ENCODE measurements at regions not wholly inside any gene's neighbourhood (a gene's known extent, or its start where the extent isn't known, plus 50 kb on each side); places are given as distances from the start of the nearest gene placed in this dataset.
A peak's percentile ranks its signal among the peaks of the same experiment; 100 is the strongest.

DNA sequence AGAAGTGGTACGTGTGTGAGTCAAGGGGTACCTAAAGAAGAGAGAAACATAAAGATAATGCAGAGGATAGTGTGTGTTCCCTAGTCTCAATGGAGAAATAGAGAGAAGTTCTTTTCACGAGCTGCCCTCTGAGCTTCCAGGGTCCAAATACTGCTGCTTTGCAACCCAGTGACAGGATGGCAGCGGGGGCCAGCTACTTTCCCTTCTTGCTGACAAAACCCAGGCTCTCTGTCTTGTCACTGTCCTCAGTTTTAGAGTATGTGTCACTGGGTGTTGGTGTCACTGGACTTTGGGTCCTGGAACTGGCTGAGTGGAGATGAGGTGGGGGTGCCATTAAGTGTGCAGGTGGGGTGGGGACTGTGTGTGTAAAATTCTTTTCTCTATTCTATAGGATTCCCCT, 265.6 kb downstream of the CDC5L start:
- Histone ChIP-seq H2BK12ac (ENCODE audit: low read length) (peak overlapping the region; percentile 51), H2BK120ac (ENCODE audit: insufficient read depth, low read length, poor library complexity) (no peak overlapping the region), H3K18ac (ENCODE audit: low read length) (no peak overlapping the region), H3K79me1 (ENCODE audit: low read length) (peaks cover 8% of the 10 kb centered on the region), H4K12ac (ENCODE audit: low read depth, low read length) (no peak overlapping the region), H3K9me3 (ENCODE audit: insufficient read depth, low read depth, low read length) (no peaks in the 10 kb centered on the region), H4K8ac (ENCODE audit: low read depth, low read length) (no peak overlapping the region), H3K4ac (ENCODE audit: low read depth, low read length) (no peak overlapping the region), H3K27me3 (ENCODE audit: insufficient read depth, low read length) (no peaks in the 10 kb centered on the region), H3K27ac (ENCODE audit: low read depth, low read length) (no peak overlapping the region), H3K9ac (ENCODE audit: low read length) (no peak overlapping the region), H3K79me2 (ENCODE audit: control insufficient read depth, insufficient read depth, low read length, poor library complexity) (no peaks in the 10 kb centered on the region), H4K91ac (ENCODE audit: low read depth, low read length) (peak overlapping the region; percentile 1), H3K4me3 (ENCODE audit: low read depth, low read length) (no peak overlapping the region), H3K4me1 (ENCODE audit: control insufficient read depth in 1 of 2, insufficient read depth in 2 of 2, low read length in 2 of 2) (peaks cover 21 to 34% of the 10 kb centered on the region in 2 experiments), H3K36me3 (ENCODE audit: control insufficient read depth in 1 of 2, insufficient read depth in 2 of 2, low read length in 2 of 2) (no peaks in the 10 kb centered on the region), H3K14ac (ENCODE audit: low read length) (no peak overlapping the region), H2BK5ac (ENCODE audit: low read depth, low read length, poor library complexity) (no peak overlapping the region), H3K23ac (ENCODE audit: low read length) (no peak overlapping the region), H2AK5ac (ENCODE audit: low read length) (no peak overlapping the region), H3K4me2 (ENCODE audit: low read length) (no peak overlapping the region), H2AFZ (ENCODE audit: insufficient read depth, low read length, poor library complexity) (no peak overlapping the region)
- DNase-seq: no peak
- WGBS (ENCODE audit: extremely low coverage, insufficient coverage, insufficient read length): no CpG with 5 or more reads among the region's 3 CpGs

DNA sequence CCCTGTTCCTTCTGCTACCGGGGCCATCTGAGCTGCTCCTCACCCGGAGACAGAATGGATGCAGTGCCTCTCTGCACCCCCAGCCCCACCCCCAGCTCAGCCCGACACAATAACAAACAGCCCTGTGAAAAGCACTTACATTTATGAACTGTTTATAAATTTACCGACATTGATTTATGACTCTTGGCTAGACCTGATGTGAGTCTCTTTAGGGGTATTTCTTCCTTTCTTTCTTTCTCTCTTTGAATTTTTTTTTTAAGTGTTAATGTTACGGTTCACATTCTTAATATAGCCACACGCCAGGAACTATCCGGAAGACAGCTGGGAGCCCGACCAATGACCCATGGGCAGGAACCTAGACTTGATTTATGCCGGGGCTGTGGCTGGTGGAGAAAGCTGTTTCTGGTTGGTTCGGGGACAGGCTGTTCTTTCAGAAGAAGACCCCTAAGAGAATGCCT, 266.3 kb downstream of the CDC5L start:
- peak overlapping the region; percentile 67 for H2BK12ac ChIP-seq (ENCODE audit: low read length)
- H3K79me2 ChIP-seq (ENCODE audit: control insufficient read depth, insufficient read depth, low read length, poor library complexity): no peaks in the 10 kb centered on the region
- no peak overlapping the region for H4K12ac ChIP-seq (ENCODE audit: low read depth, low read length)
- no peak overlapping the region for H2BK5ac ChIP-seq (ENCODE audit: low read depth, low read length, poor library complexity)
- no peak overlapping the region for H2BK120ac ChIP-seq (ENCODE audit: insufficient read depth, low read length, poor library complexity)
- DNase-seq: no peak
- no peak overlapping the region for H3K9ac ChIP-seq (ENCODE audit: low read length)
- no peak overlapping the region for H3K27ac ChIP-seq (ENCODE audit: low read depth, low read length)
- H3K23ac ChIP-seq (ENCODE audit: low read length): no peak overlapping the region
- H3K27me3 ChIP-seq (ENCODE audit: insufficient read depth, low read length): no peaks in the 10 kb centered on the region
- H2AFZ ChIP-seq (ENCODE audit: insufficient read depth, low read length, poor library complexity): no peak overlapping the region
- H3K36me3 ChIP-seq (ENCODE audit: control insufficient read depth in 1 of 2, insufficient read depth in 2 of 2, low read length in 2 of 2): no peaks in the 10 kb centered on the region
- no peak overlapping the region for H3K4me3 ChIP-seq (ENCODE audit: low read depth, low read length)
- peaks cover 8% of the 10 kb centered on the region for H3K79me1 ChIP-seq (ENCODE audit: low read length)
- WGBS (ENCODE audit: extremely low coverage, insufficient coverage, insufficient read length): no CpG with 5 or more reads among the region's 10 CpGs
- H3K4ac ChIP-seq (ENCODE audit: low read depth, low read length): no peak overlapping the region
- H2AK5ac ChIP-seq (ENCODE audit: low read length): no peak overlapping the region
- H4K91ac ChIP-seq (ENCODE audit: low read depth, low read length): peak overlapping the region; percentile 0
- no peak overlapping the region for H3K4me2 ChIP-seq (ENCODE audit: low read length)
- peaks cover 21 to 34% of the 10 kb centered on the region in 2 experiments for H3K4me1 ChIP-seq (ENCODE audit: control insufficient read depth in 1 of 2, insufficient read depth in 2 of 2, low read length in 2 of 2)
- H3K18ac ChIP-seq (ENCODE audit: low read length): no peak overlapping the region
- H4K8ac ChIP-seq (ENCODE audit: low read depth, low read length): no peak overlapping the region
- H3K14ac ChIP-seq (ENCODE audit: low read length): no peak overlapping the region
- H3K9me3 ChIP-seq (ENCODE audit: insufficient read depth, low read depth, low read length): no peaks in the 10 kb centered on the region

DNA sequence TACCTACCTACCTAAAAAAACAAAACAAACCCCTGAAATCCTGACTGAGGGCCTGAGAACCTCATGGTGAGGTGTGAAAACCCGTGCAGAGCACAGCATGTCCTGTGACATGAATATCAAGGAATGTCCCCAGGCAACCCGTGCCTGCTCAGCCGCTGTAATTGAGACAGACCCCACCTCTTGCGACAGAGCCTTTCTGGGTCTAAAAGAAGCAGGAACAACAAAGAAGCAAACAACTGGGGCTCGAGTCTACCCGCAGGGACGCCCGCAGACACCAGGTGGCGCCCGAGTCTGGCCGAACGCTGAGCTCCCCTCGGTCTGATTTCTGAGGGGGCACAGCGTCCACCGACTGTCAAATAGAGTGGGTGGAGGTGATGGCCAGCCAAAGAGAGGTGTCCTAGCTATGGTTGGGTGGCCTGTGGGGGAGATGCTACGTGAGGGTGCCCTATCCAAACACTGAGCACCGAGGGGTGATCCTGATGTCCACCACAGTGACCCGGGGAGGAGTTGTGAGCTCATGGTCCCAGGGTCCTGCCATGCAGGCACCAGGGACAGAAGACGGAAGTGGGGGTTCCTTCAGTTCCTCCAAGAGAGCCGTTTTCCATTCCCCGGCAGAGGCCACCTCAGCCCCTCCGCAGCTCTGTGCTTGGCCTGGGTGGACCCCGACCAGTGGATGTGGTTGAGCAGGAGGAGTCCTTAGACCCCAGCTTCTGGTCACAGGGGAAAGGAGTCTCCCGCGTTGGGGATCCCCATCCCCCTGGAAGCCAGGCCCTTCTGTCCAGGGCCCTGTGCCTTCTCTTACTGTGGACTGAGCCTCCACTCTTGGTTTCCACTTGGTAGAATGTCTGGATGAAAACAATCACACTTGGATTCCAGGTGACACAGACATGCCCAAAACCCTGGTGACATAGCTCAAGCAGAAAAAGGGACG, 268.2 kb downstream of the CDC5L start:
- Histone ChIP-seq H3K79me1 (ENCODE audit: low read length) (peaks cover 17% of the 10 kb centered on the region), H2AK5ac (ENCODE audit: low read length) (peak overlapping the region; percentile 78), H3K14ac (ENCODE audit: low read length) (peak overlapping the region; percentile 36), H3K18ac (ENCODE audit: low read length) (peak overlapping the region; percentile 51), H3K4me3 (ENCODE audit: low read depth, low read length) (no peak overlapping the region), H4K12ac (ENCODE audit: low read depth, low read length) (peak overlapping the region; percentile 27), H3K36me3 (ENCODE audit: control insufficient read depth in 1 of 2, insufficient read depth in 2 of 2, low read length in 2 of 2) (no peaks in the 10 kb centered on the region), H2BK5ac (ENCODE audit: low read depth, low read length, poor library complexity) (peak overlapping the region; percentile 33), H3K4ac (ENCODE audit: low read depth, low read length) (peak overlapping the region; percentile 40), H2BK120ac (ENCODE audit: insufficient read depth, low read length, poor library complexity) (peak overlapping the region; percentile 57), H3K4me1 (ENCODE audit: control insufficient read depth in 1 of 2, insufficient read depth in 2 of 2, low read length in 2 of 2) (peaks cover 25 to 33% of the 10 kb centered on the region in 2 experiments), H4K8ac (ENCODE audit: low read depth, low read length) (peak overlapping the region; percentile 45), H3K27me3 (ENCODE audit: insufficient read depth, low read length) (no peaks in the 10 kb centered on the region), H3K9ac (ENCODE audit: low read length) (no peak overlapping the region), H3K4me2 (ENCODE audit: low read length) (no peak overlapping the region), H3K27ac (ENCODE audit: low read depth, low read length) (no peak overlapping the region), H2BK12ac (ENCODE audit: low read length) (peak overlapping the region; percentile 87), H2AFZ (ENCODE audit: insufficient read depth, low read length, poor library complexity) (no peak overlapping the region), H4K91ac (ENCODE audit: low read depth, low read length) (peak overlapping the region; percentile 70), H3K9me3 (ENCODE audit: insufficient read depth, low read depth, low read length) (no peaks in the 10 kb centered on the region), H3K23ac (ENCODE audit: low read length) (no peak overlapping the region), H3K79me2 (ENCODE audit: control insufficient read depth, insufficient read depth, low read length, poor library complexity) (no peaks in the 10 kb centered on the region)
- WGBS (ENCODE audit: extremely low coverage, insufficient coverage, insufficient read length): no CpG with 5 or more reads among the region's 26 CpGs
- DNase-seq: peak; percentile 95 to 96

DNA sequence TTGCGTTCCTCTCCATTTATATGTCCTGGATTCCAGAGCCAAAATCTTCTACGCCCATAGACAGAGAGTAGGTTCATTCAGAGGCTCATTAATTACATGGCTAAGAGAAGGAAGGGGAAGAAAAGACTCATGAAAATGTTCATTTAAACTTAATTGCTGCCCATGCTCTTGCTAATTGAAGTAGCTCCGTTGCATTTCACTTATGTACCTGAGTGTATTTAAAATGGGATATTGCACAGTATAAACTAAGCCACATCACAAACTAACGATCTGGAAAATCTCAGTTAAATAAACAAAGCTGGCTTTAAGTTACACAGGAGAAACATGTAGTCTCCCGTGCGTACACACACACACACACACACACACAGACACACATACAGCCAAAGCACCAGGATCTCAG, 269.2 kb downstream of the CDC5L start:
- Histone ChIP-seq H3K79me2 (ENCODE audit: control insufficient read depth, insufficient read depth, low read length, poor library complexity) (no peaks in the 10 kb centered on the region), H2BK12ac (ENCODE audit: low read length) (peak overlapping the region; percentile 32), H3K4me3 (ENCODE audit: low read depth, low read length) (no peak overlapping the region), H3K36me3 (ENCODE audit: control insufficient read depth in 1 of 2, insufficient read depth in 2 of 2, low read length in 2 of 2) (no peaks in the 10 kb centered on the region), H3K18ac (ENCODE audit: low read length) (no peak overlapping the region), H4K8ac (ENCODE audit: low read depth, low read length) (no peak overlapping the region), H2BK120ac (ENCODE audit: insufficient read depth, low read length, poor library complexity) (peak overlapping the region; percentile 39), H2BK5ac (ENCODE audit: low read depth, low read length, poor library complexity) (no peak overlapping the region), H4K91ac (ENCODE audit: low read depth, low read length) (no peak overlapping the region), H3K79me1 (ENCODE audit: low read length) (peaks cover 20% of the 10 kb centered on the region), H3K27ac (ENCODE audit: low read depth, low read length) (no peak overlapping the region), H2AFZ (ENCODE audit: insufficient read depth, low read length, poor library complexity) (no peak overlapping the region), H3K4me2 (ENCODE audit: low read length) (no peak overlapping the region), H3K27me3 (ENCODE audit: insufficient read depth, low read length) (no peaks in the 10 kb centered on the region), H3K23ac (ENCODE audit: low read length) (no peak overlapping the region), H4K12ac (ENCODE audit: low read depth, low read length) (no peak overlapping the region), H3K4me1 (ENCODE audit: control insufficient read depth in 1 of 2, insufficient read depth in 2 of 2, low read length in 2 of 2) (peaks cover 25 to 32% of the 10 kb centered on the region in 2 experiments), H3K14ac (ENCODE audit: low read length) (no peak overlapping the region), H3K4ac (ENCODE audit: low read depth, low read length) (no peak overlapping the region), H3K9me3 (ENCODE audit: insufficient read depth, low read depth, low read length) (no peaks in the 10 kb centered on the region), H3K9ac (ENCODE audit: low read length) (no peak overlapping the region), H2AK5ac (ENCODE audit: low read length) (peak overlapping the region; percentile 61)
- WGBS (ENCODE audit: extremely low coverage, insufficient coverage, insufficient read length): no CpG with 5 or more reads among the region's 6 CpGs
- no peak for DNase-seq

All from trophoblast cell (in vitro differentiated cells and primary cell).